Stimulated activated CD4-positive, alpha-beta T cell treated with anti-CD3 and anti-CD28 coated beads, Interleukin-4, amount 100 ng/mL, for 24 hours (primary cell): ENCODE measurements at regions not wholly inside any gene's neighbourhood (a gene's known extent, or its start where the extent isn't known, plus 50 kb on each side); places are given as distances from the start of the nearest gene placed in this dataset.
"Not testable (repeated sequence)": the region's sequence is repeated elsewhere in the genome, so short reads cannot be mapped to it uniquely, and the experiment has no call there.

Experiments
- DNase-seq: peaks from one replicate; pipeline ENCODE4 v3.0.0-alpha.2; 2020

GRCh38 chr17:34771891-34772290, 189.4 kb downstream of the CCT6B start:
- no peak for DNase-seq

GRCh38 chr17:34770586-34770985, 190.7 kb downstream of the CCT6B start:
- DNase-seq = no peak

GRCh38 chr17:34769899-34770298, 190.5 kb downstream of the TMEM132E start:
- no peak for DNase-seq

GRCh38 chr17:34769049-34769448, 189.7 kb downstream of the TMEM132E start:
- no peak for DNase-seq

GRCh38 chr17:34765291-34765690, 185.9 kb downstream of the TMEM132E start:
- no peak for DNase-seq

- DNase-seq = no peak
Observed at GRCh38 chr17:34764716-34765115, 185.3 kb downstream of the TMEM132E start.

GRCh38 chr17:34763728-34764665, 184.6 kb downstream of the TMEM132E start:
- no peak for DNase-seq

GRCh38 chr17:34762078-34762477, 182.7 kb downstream of the TMEM132E start:
- no peak for DNase-seq

GRCh38 chr17:34761646-34762045, 182.3 kb downstream of the TMEM132E start:
- DNase-seq = no peak

- no peak for DNase-seq
Observed at GRCh38 chr17:34760931-34761495, 181.6 kb downstream of the TMEM132E start.

GRCh38 chr17:34758718-34759117, 179.3 kb downstream of the TMEM132E start:
- no peak for DNase-seq

GRCh38 chr17:34758316-34758715, 178.9 kb downstream of the TMEM132E start:
- no peak for DNase-seq

- DNase-seq = no peak
Observed at GRCh38 chr17:34757611-34758010, 178.2 kb downstream of the TMEM132E start.

- DNase-seq = no peak
Observed at GRCh38 chr17:34757106-34757505, 177.7 kb downstream of the TMEM132E start.

GRCh38 chr17:34756637-34757021, 177.2 kb downstream of the TMEM132E start:
- DNase-seq = no peak

GRCh38 chr17:34755981-34756636, 176.7 kb downstream of the TMEM132E start:
- no peak for DNase-seq

- no peak for DNase-seq
Observed at GRCh38 chr17:34755371-34755770, 176.0 kb downstream of the TMEM132E start.

- DNase-seq = no peak
Observed at GRCh38 chr17:34750004-34750403, 170.6 kb downstream of the TMEM132E start.

- DNase-seq = no peak
Observed at GRCh38 chr17:34741967-34742366, 162.6 kb downstream of the TMEM132E start.

GRCh38 chr17:34740565-34741520, 161.5 kb downstream of the TMEM132E start:
- DNase-seq = no peak

GRCh38 chr17:34739386-34739785, 160.0 kb downstream of the TMEM132E start:
- no peak for DNase-seq

GRCh38 chr17:34737673-34738072, 158.3 kb downstream of the TMEM132E start:
- not testable (repeated sequence) for DNase-seq

- no peak for DNase-seq
Observed at GRCh38 chr17:34736611-34737010, 157.2 kb downstream of the TMEM132E start.
